ENCODE measurements at regions not wholly inside any gene's neighbourhood (a gene's known extent, or its start where the extent isn't known, plus 50 kb on each side); places are given as distances from the start of the nearest gene placed in this dataset.

DNA sequence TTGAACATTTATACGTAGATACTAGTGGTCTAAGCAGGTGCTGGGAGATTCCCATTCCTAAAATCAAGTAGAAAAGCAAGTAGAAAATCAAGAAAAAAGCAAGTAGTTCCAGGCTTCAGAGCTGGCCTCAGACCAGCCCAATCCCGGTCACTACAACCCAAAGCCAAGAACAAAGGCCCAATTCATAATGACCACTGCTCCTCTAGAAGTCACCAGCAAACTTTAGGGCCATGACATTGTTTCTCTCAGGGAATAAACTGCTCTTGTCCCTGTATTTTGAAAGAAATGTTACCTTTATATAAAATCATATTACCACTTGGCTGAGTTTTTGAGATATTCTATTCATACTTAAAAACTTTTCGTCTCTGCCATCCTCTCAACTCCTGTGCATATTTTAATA lies 106.3 kb upstream of the IL12A start:
- TF ChIP-seq, protein P1, sequence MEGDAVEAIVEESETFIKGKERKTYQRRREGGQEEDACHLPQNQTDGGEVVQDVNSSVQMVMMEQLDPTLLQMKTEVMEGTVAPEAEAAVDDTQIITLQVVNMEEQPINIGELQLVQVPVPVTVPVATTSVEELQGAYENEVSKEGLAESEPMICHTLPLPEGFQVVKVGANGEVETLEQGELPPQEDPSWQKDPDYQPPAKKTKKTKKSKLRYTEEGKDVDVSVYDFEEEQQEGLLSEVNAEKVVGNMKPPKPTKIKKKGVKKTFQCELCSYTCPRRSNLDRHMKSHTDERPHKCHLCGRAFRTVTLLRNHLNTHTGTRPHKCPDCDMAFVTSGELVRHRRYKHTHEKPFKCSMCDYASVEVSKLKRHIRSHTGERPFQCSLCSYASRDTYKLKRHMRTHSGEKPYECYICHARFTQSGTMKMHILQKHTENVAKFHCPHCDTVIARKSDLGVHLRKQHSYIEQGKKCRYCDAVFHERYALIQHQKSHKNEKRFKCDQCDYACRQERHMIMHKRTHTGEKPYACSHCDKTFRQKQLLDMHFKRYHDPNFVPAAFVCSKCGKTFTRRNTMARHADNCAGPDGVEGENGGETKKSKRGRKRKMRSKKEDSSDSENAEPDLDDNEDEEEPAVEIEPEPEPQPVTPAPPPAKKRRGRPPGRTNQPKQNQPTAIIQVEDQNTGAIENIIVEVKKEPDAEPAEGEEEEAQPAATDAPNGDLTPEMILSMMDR (IDR thresholded peaks at IDR 0.05; ENCODE audit: poor library complexity) = no peak
- no peak for TF ChIP-seq EZH2 (IDR thresholded peaks at IDR 0.05; ENCODE audit: borderline replicate concordance)

Measured in hepatocyte (in vitro differentiated cells).